Tibial nerve (tissue), 3 donors: ENCODE measurements at regions not wholly inside any gene's neighbourhood (a gene's known extent, or its start where the extent isn't known, plus 50 kb on each side); places are given as distances from the start of the nearest gene placed in this dataset.

Experiments
- CTCF ChIP-seq, 5 experiments: fragments of 200-600 bp in 3 of 5; fragments of 450-650 bp in 2 of 5; sonication (generic) in 3 of 5; IDR thresholded peaks; one replicate each; pipeline ENCODE4 v1.5.1; 2016 to 2019; ENCODE audit warnings: antibody characterized with exemption in 5 of 5, mild to moderate bottlenecking in 3 of 5, moderate library complexity in 2 of 5
- POLR2A ChIP-seq, 2 donors: fragments of 450-650 bp; IDR thresholded peaks; one replicate each; pipeline ENCODE4 v1.6.1; 2017; ENCODE audit warnings: antibody characterized with exemption in 2 of 2, mild to moderate bottlenecking in 2 of 2, moderate library complexity in 2 of 2

- TF ChIP-seq CTCF (IDR thresholded peaks at IDR 0.05) (no peak), POLR2A (IDR thresholded peaks at IDR 0.05) (no peak)
These were observed 92.7 kb downstream of the FAM124B start for GRCh38 chr2:224309176-224309575.
